ENCODE measurements at regions not wholly inside any gene's neighbourhood (a gene's known extent, or its start where the extent isn't known, plus 50 kb on each side); places are given as distances from the start of the nearest gene placed in this dataset.

GRCh38 chr16:87068762-87069150 lies 248.4 kb downstream of the C16orf95 start:
- no peaks in the 10 kb centered on the region for H3K36me3 Mint-ChIP-seq (ENCODE audit: insufficient read depth)
- peaks cover 48% of the 10 kb centered on the region for H3K27me3 Mint-ChIP-seq
- no peak overlapping the region for H3K4me3 Mint-ChIP-seq (ENCODE audit: low read depth)
- no peak overlapping the region for H3K27ac Mint-ChIP-seq
- no peaks in the 10 kb centered on the region for H3K9me3 Mint-ChIP-seq (ENCODE audit: low read depth)
- DNase-seq (ENCODE audit: low spot score, unreplicated experiment): no peak
- H3K4me1 Mint-ChIP-seq (ENCODE audit: low read depth): peaks cover 12% of the 10 kb centered on the region
- TF ChIP-seq, protein P1, sequence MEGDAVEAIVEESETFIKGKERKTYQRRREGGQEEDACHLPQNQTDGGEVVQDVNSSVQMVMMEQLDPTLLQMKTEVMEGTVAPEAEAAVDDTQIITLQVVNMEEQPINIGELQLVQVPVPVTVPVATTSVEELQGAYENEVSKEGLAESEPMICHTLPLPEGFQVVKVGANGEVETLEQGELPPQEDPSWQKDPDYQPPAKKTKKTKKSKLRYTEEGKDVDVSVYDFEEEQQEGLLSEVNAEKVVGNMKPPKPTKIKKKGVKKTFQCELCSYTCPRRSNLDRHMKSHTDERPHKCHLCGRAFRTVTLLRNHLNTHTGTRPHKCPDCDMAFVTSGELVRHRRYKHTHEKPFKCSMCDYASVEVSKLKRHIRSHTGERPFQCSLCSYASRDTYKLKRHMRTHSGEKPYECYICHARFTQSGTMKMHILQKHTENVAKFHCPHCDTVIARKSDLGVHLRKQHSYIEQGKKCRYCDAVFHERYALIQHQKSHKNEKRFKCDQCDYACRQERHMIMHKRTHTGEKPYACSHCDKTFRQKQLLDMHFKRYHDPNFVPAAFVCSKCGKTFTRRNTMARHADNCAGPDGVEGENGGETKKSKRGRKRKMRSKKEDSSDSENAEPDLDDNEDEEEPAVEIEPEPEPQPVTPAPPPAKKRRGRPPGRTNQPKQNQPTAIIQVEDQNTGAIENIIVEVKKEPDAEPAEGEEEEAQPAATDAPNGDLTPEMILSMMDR (IDR thresholded peaks at IDR 0.05; ENCODE audit: unreplicated experiment): no peak

DNA sequence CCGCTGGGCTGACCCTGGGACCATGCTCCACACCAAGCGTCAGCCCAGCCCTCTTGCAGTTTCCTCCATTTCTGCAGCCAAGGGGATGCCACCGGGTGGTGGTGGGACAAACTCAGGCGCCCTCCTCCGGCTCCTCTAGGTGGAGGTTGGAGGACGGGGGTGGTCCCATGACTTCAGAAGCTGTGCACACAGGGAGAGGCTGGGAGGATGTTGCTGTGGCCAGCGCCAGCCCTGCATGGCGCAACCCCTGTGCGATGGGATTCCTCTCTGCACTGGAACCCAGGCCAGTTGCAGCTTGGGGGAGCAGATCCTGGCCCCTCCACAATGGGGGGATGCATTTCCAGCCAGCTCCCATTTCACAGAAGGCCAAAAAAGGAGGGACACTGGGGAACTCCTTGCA lies 246.5 kb downstream of the C16orf95 start:
- Mint-ChIP-seq H3K27ac (no peak overlapping the region), H3K27me3 (peaks cover 34% of the 10 kb centered on the region), H3K36me3 (ENCODE audit: insufficient read depth) (no peaks in the 10 kb centered on the region), H3K9me3 (ENCODE audit: low read depth) (no peaks in the 10 kb centered on the region), H3K4me1 (ENCODE audit: low read depth) (peaks cover 5% of the 10 kb centered on the region), H3K4me3 (ENCODE audit: low read depth) (no peak overlapping the region)
- DNase-seq (ENCODE audit: low spot score, unreplicated experiment): no peak
- TF ChIP-seq, protein P1 (IDR thresholded peaks at IDR 0.05; ENCODE audit: unreplicated experiment): no peak

- Mint-ChIP-seq H3K36me3 (ENCODE audit: insufficient read depth) (no peaks in the 10 kb centered on the region), H3K4me1 (ENCODE audit: low read depth) (no peaks in the 10 kb centered on the region), H3K9me3 (ENCODE audit: low read depth) (no peaks in the 10 kb centered on the region), H3K4me3 (ENCODE audit: low read depth) (no peak overlapping the region), H3K27me3 (peaks cover 36% of the 10 kb centered on the region), H3K27ac (no peak overlapping the region)
- no peak for DNase-seq (ENCODE audit: low spot score, unreplicated experiment)
- TF ChIP-seq, protein P1 (IDR thresholded peaks at IDR 0.05; ENCODE audit: unreplicated experiment): no peak
Observed at GRCh38 chr16:87072101-87072500, 245.1 kb downstream of the C16orf95 start.

DNA sequence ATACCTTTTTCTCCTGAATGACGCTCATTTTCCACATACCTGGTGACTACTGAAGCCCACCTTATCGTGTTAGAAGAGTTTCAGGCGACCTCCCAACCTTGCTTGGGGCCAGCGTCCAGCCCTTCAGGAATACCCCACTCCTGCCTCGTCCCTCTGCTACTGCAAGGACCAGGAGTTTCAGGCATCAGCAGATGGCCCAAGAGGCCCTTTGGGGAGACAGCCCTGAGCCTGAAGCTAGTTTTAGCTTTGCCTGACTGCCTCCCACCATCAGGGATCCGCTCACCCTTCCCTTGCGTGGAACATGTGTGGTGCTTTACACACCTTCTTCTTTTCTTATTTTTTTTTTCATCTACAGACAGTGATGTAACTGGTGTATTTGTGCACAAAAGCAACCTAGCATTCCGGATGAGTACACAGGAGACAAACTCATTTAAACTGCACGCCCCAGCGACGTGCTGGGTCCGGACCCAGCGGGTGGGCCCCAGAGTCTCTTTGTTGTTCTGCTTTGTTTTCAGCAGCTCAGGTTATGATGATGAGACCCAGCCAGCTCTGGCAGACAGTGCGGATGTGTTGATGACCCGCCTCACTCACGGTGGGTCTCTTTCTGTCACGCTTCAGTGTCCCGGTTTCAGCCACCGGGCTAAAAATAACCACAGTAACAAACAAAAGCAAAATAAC lies 242.4 kb downstream of the C16orf95 start:
- peaks cover 9% of the 10 kb centered on the region for H3K9me3 Mint-ChIP-seq (ENCODE audit: low read depth)
- H3K4me3 Mint-ChIP-seq (ENCODE audit: low read depth): no peak overlapping the region
- H3K36me3 Mint-ChIP-seq (ENCODE audit: insufficient read depth): peaks cover 3% of the 10 kb centered on the region
- TF ChIP-seq, protein P1 (IDR thresholded peaks at IDR 0.05; ENCODE audit: unreplicated experiment): no peak
- peaks cover 24% of the 10 kb centered on the region for H3K27me3 Mint-ChIP-seq
- no peak for DNase-seq (ENCODE audit: low spot score, unreplicated experiment)
- no peaks in the 10 kb centered on the region for H3K4me1 Mint-ChIP-seq (ENCODE audit: low read depth)
- H3K27ac Mint-ChIP-seq: no peak overlapping the region

DNA sequence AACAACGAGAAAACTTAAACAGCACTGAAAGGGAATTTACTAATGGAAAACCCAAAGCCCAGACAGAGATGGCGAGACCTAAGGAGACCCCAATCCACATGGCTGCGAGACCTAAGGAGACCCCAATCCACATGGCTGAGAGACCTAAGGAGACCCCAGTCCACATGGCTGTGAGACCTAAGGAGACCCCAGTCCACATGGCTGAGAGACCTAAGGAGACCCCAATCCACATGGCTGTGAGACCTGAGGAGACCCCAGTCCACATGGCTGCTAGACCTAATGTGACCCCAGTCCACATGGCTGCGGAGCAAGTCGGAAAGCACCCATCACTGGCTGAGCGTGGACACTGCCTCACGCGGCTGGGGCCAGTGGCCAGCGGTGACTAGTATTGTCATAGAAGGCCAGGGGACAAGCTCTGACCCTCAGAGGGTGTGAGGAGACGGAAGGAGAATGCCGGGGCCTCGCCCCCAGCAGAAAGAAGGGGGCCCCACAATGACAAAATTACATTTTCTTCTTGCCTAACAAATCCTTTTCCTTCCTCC lies 241.8 kb downstream of the C16orf95 start:
- TF ChIP-seq, protein P1 (IDR thresholded peaks at IDR 0.05; ENCODE audit: unreplicated experiment): no peak
- peaks cover 18% of the 10 kb centered on the region for H3K27me3 Mint-ChIP-seq
- DNase-seq (ENCODE audit: low spot score, unreplicated experiment): no peak
- H3K9me3 Mint-ChIP-seq (ENCODE audit: low read depth): peaks cover 13% of the 10 kb centered on the region
- H3K4me1 Mint-ChIP-seq (ENCODE audit: low read depth): no peaks in the 10 kb centered on the region
- no peak overlapping the region for H3K4me3 Mint-ChIP-seq (ENCODE audit: low read depth)
- peaks cover 3% of the 10 kb centered on the region for H3K36me3 Mint-ChIP-seq (ENCODE audit: insufficient read depth)
- H3K27ac Mint-ChIP-seq: no peak overlapping the region
